ENCODE measurements at regions not wholly inside any gene's neighbourhood (a gene's known extent, or its start where the extent isn't known, plus 50 kb on each side); places are given as distances from the start of the nearest gene placed in this dataset.

GRCh38 chr2:5098286-5098685 is 593.9 kb upstream of the SOX11 start:
- no peak for TF ChIP-seq EZH2 (IDR thresholded peaks at IDR 0.05; ENCODE audit: low read depth)
- TF ChIP-seq CTCF (conservative IDR thresholded peaks at IDR 0.05): no peak
